ENCODE measurements at regions not wholly inside any gene's neighbourhood (a gene's known extent, or its start where the extent isn't known, plus 50 kb on each side); places are given as distances from the start of the nearest gene placed in this dataset.

GRCh38 chr7:40921589-40922315 lies 781.1 kb downstream of the INHBA start:
- no peak overlapping the region for H3K27ac Mint-ChIP-seq
- POLR2A ChIA-PET: no interaction called here
- TF ChIP-seq, protein P1, sequence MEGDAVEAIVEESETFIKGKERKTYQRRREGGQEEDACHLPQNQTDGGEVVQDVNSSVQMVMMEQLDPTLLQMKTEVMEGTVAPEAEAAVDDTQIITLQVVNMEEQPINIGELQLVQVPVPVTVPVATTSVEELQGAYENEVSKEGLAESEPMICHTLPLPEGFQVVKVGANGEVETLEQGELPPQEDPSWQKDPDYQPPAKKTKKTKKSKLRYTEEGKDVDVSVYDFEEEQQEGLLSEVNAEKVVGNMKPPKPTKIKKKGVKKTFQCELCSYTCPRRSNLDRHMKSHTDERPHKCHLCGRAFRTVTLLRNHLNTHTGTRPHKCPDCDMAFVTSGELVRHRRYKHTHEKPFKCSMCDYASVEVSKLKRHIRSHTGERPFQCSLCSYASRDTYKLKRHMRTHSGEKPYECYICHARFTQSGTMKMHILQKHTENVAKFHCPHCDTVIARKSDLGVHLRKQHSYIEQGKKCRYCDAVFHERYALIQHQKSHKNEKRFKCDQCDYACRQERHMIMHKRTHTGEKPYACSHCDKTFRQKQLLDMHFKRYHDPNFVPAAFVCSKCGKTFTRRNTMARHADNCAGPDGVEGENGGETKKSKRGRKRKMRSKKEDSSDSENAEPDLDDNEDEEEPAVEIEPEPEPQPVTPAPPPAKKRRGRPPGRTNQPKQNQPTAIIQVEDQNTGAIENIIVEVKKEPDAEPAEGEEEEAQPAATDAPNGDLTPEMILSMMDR (IDR thresholded peaks at IDR 0.05): no peak
- H3K4me3 Mint-ChIP-seq: no peak overlapping the region
- H3K4me1 Mint-ChIP-seq (ENCODE audit: low read depth): no peaks in the 10 kb centered on the region
- intact Hi-C loops (cut with DNase I, micrococcal nuclease): no loop called here
- H3K9me3 Mint-ChIP-seq: peaks cover 10% of the 10 kb centered on the region
- Histone ChIP-seq H3K9me3 (ENCODE audit: control insufficient read depth in 1 of 2, insufficient read depth in 1 of 2, low read length in 2 of 2) (no peaks in the 10 kb centered on the region), H3K27me3 (ENCODE audit: control insufficient read depth in 1 of 2, insufficient read depth in 2 of 2, low read length in 2 of 2) (no peaks in the 10 kb centered on the region), H3K4me1 (ENCODE audit: insufficient read depth, low read length) (no peaks in the 10 kb centered on the region), H3K4me3 (ENCODE audit: low read length) (no peak overlapping the region), H3K36me3 (ENCODE audit: insufficient read depth, low read length) (no peaks in the 10 kb centered on the region), H3K27ac (ENCODE audit: low read depth in 1 of 2, low read length in 2 of 2) (no peak overlapping the region)
- H3K36me3 Mint-ChIP-seq (ENCODE audit: low read depth): no peaks in the 10 kb centered on the region
- H3K27me3 Mint-ChIP-seq: no peaks in the 10 kb centered on the region
- DNase-seq (no peak), ATAC-seq (ENCODE audit: poor library complexity) (no peak)
- CTCF ChIA-PET: no interaction called here

DNA sequence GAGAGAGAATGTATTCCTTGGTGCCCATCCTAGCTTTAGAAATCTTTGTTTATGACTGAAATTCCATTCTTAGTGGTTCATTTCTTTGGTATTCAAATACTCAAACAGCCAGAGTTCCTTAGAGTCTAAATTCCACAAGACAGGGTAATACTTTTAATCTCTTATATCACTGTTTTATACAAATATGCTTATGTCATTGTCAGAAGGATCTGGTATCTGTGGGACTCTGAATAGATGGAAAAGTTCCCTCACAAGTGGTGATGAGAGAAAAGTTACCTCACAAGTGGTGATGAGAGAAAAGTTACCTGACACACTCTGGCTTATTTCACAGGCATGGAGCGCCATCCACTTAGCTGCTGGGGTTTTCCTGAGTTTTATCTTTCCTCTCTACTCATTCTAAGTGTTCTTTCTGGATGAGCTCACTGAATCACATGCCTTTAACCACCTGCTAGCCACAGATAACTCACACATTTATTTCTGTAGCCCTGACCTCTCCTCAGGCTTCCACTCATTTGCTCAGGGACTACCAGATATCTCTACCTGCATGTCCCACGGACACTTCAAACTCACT lies 784.0 kb downstream of the SUGCT start:
- no peak for DNase-seq
- Mint-ChIP-seq H3K36me3 (ENCODE audit: low read depth) (no peaks in the 10 kb centered on the region), H3K4me3 (no peak overlapping the region), H3K27ac (no peak overlapping the region), H3K27me3 (no peaks in the 10 kb centered on the region), H3K4me1 (ENCODE audit: low read depth) (no peaks in the 10 kb centered on the region), H3K9me3 (peaks cover 12% of the 10 kb centered on the region)
- ChIA-PET POLR2A (no interaction called here), CTCF (no interaction called here)
- TF ChIP-seq, protein P1 (IDR thresholded peaks at IDR 0.05): no peak
- no peaks in the 10 kb centered on the region for H3K4me1 ChIP-seq (ENCODE audit: insufficient read depth, low read length)
- H3K27ac ChIP-seq (ENCODE audit: low read depth in 1 of 2, low read length in 2 of 2): no peak overlapping the region
- no peaks in the 10 kb centered on the region for H3K27me3 ChIP-seq (ENCODE audit: control insufficient read depth in 1 of 2, insufficient read depth in 2 of 2, low read length in 2 of 2)
- H3K9me3 ChIP-seq (ENCODE audit: control insufficient read depth in 1 of 2, insufficient read depth in 1 of 2, low read length in 2 of 2): no peaks in the 10 kb centered on the region
- intact Hi-C loops (cut with DNase I, micrococcal nuclease): no loop called here
- no peak for ATAC-seq (ENCODE audit: poor library complexity)
- H3K36me3 ChIP-seq (ENCODE audit: insufficient read depth, low read length): no peaks in the 10 kb centered on the region
- H3K4me3 ChIP-seq (ENCODE audit: low read length): no peak overlapping the region

GRCh38 chr7:40916813-40917212 lies 782.0 kb downstream of the SUGCT start:
- POLR2A ChIA-PET: no interaction called here

More at GRCh38 chr7:40916813-40917212, 782.0 kb downstream of the SUGCT start:
- H3K4me1 ChIP-seq (ENCODE audit: insufficient read depth, low read length): no peaks in the 10 kb centered on the region
- CTCF ChIA-PET: no interaction called here
- Mint-ChIP-seq H3K27ac (no peak overlapping the region), H3K4me3 (no peak overlapping the region), H3K4me1 (ENCODE audit: low read depth) (no peaks in the 10 kb centered on the region), H3K36me3 (ENCODE audit: low read depth) (no peaks in the 10 kb centered on the region), H3K9me3 (peaks cover 8% of the 10 kb centered on the region), H3K27me3 (no peaks in the 10 kb centered on the region)
- no peak overlapping the region for H3K4me3 ChIP-seq (ENCODE audit: low read length)
- H3K27ac ChIP-seq (ENCODE audit: low read depth in 1 of 2, low read length in 2 of 2): no peak overlapping the region
- ATAC-seq (ENCODE audit: poor library complexity): no peak
- no peaks in the 10 kb centered on the region for H3K9me3 ChIP-seq (ENCODE audit: control insufficient read depth in 1 of 2, insufficient read depth in 1 of 2, low read length in 2 of 2)
- no peaks in the 10 kb centered on the region for H3K27me3 ChIP-seq (ENCODE audit: control insufficient read depth in 1 of 2, insufficient read depth in 2 of 2, low read length in 2 of 2)
- TF ChIP-seq, protein P1 (IDR thresholded peaks at IDR 0.05): no peak
- intact Hi-C loops (cut with DNase I, micrococcal nuclease): no loop called here
- H3K36me3 ChIP-seq (ENCODE audit: insufficient read depth, low read length): no peaks in the 10 kb centered on the region
- DNase-seq: no peak
